ENCODE measurements at regions not wholly inside any gene's neighbourhood (a gene's known extent, or its start where the extent isn't known, plus 50 kb on each side); places are given as distances from the start of the nearest gene placed in this dataset.

DNA sequence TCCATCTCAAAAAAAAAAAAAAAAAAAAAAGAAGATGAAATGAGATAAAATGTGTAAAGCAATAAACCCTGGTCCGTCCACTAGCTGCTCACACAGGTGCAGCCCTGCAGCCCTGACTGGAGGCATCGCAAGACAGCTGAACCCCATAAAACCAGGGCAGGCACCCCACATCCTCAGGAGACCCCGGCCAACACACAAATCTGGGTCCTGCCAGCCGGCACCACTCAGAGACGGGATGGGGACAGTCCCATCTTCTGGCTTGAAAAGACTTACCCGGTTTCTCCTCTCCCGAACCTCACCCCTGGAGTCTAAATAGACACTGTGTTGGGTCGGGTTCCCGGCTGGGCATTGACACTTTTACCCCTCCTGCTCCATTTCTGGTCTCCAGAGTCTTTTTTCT, 52.7 kb upstream of the TNRC6C start:
- DNase-seq (ENCODE audit: low read depth): no peak

DNA sequence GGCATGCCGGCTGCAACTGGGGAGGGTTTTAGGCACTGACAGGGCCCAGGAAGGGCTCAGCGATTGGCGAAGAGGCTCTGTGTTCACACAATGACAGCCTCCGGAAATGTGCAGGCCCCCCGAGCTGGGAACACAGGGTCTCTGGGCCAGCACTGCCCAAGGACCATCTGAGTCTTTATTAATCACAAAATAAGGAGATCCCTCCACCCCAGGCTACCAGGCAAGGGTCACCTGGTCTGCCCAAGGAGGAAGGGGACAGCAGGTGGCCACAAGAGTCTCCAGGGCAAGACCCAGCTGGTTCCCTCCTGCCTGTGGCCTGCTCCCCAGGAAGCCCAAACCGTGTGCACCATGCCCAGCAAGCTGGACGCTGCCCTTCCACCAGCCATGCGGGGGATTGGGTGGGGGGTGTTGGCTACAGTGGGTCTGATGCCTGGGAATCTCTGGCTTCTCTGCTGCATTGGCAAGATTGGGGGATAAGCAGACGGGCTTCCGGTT, 52.1 kb upstream of the TNRC6C start:
- no peak for DNase-seq (ENCODE audit: low read depth)

DNA sequence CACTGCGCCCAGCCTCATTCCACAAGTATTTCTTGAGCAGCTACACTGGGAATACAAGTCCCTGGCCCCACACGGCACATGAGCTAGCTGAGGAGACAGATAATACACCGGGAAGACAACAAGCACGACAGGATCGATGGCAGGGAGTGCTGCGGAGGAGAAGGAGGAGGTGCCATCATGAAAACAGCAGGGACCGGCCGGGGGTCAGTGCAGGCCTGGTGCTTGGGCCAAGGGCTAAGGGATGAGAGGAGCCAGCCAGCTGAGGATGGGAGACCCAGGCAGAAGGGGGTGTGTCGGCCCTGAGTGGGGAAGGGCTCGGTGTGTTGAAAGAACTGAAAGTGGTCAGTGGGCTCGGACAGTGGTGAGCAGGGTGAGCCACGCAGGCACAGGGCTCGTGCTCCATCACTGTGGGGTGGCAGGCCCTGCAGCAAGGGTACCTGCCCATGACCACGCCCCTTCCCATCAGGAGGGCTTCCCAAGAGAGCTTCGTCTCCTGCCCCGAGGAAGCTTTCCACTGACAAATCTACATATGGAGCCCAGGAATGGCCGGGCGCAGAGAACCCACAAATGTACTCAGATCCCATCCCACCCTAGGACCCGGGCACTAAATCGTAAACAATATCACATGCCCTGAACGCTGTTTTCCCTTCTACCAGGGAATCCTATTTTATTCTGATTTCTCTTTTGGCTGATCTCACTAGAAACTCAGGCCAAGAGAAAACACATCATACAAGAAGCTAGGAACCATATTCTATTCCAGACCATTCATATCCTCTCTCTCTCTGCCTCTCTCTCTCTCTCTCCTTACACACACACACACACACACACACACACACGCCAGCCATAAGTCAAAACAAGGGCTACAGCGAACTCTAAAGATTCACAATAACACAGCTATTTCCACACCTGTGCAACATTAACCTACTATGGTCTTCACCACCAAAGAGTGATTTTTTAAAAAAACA, 50.7 kb upstream of the TNRC6C start:
- no peak for DNase-seq (ENCODE audit: low read depth)

DNA sequence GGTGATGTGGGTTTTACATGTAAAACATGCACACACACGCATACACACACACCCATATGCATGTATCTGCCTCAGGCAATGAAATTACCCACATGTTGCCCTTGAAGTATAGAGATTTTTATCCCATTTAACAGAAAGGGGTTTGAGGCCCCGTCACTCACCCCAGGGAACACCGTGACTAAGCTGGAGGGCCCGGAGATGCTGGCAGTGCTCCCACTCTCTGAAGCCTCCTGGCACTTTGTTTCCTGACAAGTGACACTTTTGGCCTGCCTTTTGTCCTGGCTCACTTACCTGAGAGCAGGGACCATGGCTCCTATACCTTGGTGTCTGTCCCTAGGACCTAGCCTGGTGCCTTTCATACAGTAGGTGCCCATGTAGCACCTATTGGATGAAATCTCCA, 50.0 kb upstream of the TNRC6C start:
- DNase-seq (ENCODE audit: low read depth): no peak

Data from HS-5 (cell line).